ENCODE measurements at regions not wholly inside any gene's neighbourhood (a gene's known extent, or its start where the extent isn't known, plus 50 kb on each side); places are given as distances from the start of the nearest gene placed in this dataset.

DNA sequence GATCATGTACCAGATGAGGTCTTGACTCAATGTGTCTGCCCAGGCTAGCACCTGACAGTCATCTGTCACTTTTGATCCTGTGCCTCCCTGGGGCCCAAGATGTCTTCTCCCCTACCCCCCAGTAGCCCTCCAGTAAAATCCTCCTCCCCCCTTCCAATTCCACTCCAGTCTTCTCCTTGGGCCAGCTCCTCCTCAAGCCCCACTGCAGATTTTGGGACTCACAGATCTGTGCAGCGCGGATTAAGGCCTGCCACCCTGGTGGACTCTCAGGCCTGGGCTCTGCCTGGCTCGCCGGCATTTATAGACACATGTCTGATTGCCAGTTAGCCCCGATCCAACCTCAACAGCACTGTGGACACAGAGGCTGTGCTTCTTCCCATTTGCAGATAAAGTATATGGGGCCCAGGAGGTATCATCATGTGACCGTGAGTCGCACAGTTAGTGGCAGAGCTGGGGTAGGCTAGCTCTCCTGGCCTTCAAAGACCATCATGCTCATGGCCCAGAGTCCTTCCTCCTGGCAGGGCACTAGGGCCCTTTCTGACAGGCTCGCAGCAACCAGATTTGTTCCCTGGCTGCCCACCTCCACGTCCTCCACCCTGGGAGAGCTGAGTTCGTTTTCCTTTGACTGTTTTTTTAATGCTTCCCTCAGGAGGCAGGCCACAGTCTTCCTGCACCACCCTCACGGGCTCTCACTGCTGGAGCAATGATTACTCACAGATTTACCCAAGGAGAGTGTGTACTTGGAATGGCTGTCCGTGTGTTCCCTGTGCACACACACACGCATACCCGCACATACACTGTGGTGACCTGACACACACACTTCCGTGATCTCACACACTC is 98.3 kb upstream of the DIO3 start:
- DNase-seq = no peak

DNA sequence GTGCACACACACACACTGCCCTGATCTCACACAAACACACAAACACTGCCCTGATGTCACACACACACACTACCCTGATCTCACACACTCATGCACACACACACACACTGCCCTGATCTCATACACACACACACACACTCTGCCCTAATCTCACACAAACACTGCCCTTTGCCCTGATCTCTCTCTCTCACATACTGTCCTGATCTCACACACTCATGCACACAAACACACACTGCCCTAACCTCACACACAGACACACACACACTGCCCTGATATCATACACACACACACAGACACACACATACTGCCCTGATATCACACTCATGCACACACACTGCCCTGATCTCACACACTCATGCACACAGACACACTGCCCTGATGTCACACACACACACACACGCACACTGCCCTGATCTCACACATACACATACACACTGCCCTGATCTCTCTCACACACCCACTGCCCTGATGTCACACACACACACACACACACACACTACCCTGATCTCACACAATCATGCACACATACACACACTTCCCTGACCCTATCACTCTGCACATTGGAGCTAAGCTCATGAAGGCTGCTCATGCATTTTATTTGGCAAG is 97.6 kb upstream of the DIO3 start:
- no peak for DNase-seq

DNA sequence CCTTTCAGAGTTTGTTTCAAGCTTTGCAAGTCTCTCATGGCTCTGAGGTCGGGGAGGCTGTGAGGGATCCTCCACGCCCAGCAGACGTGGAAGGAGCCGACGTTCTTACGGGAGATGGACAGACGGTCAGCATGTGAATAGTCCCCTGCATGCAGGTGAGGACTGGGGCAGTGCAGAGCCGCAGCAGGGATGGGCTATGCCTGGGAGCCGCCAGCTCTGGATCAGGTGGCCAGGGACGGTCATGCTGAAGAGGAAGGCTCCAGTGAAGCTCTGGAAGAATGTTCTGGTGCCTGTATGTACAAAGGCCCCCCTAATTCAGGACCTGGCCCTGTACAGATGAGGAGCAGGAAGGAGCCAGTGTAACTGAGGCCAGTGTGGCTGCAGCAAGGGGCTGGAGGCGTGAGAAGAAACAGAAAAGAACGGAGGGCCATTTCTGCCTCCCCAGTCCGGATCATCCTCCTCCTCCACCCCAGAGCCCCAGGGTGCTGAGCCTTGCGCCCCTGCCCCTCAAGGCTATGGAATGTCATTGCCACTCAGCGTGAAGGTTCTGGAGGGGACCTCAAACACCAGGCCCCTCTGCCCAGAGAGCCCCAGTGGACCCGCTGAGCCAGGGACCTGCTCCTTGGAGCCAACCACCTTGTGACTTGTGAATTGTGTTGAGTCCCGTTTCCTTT is 96.8 kb upstream of the DIO3 start:
- DNase-seq = no peak

DNA sequence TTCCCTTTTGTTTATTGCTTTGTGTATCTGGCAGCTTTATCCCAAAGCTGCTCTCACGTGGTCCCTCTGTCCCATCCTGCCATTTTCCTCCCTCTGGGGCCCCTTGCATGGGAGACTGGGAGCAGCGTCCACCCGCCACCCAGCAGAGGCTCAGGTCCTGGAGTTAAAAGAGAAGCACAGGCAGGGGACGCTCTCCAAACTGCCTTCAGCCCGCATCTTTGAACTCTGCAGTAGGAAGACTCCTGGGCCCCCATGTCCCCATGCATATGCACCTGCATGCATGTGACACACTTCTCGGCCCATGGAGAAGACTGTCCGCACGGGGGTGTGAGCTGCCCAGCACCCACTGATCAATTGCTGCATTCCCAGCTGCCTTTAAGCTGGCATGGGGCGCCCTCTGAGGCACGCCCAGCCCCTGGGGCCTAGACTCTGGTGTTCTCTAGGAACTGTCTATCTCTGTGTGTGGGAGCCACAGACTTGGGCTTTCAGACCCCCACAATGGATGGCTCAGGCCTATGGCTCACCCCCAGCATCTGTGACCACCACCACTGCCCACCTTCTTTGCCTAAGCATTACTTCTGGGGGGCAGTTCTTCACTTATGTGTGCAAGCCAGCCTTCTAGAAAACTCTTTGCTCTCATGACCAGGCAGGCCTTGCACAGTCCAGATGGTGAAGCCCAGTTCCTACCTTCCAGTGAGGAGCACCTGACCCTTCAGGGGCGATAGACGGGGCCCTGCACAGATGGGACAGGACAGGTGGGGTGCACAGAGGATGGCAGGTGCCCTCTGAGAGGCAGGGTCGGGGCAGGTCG is 96.1 kb upstream of the DIO3 start:
- no peak for DNase-seq

DNA sequence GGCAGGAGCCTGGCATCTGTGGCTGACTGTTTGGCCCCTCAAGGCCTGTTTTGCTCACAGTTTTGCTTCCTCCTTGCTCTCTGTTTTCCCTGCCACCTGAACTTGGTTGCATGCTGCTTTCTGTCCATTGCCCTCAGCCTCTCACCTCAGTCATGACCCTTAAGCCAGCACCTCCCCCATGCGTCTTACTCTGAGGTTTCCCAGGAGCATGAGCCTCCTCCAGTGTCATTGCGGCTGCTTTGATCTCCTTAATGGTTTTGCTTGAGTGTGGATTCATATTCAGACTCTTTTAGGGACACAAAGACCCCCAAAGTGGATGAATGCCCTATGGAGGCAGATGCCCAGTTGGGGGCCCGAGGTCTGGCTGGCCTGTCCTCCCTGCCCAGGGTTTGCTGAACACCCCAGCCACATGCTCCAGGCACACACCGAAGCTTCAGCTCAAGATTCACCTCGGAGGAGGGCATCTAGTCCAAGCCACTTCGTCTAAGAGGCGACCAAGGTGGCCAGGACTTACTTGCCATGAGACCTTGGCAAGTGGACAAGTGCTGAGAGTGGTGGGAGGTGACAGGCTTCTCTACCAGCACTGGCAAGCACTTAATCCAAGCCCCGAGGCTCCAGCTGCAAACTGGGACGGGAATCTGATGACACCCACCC is 95.4 kb upstream of the DIO3 start:
- no peak for DNase-seq

DNA sequence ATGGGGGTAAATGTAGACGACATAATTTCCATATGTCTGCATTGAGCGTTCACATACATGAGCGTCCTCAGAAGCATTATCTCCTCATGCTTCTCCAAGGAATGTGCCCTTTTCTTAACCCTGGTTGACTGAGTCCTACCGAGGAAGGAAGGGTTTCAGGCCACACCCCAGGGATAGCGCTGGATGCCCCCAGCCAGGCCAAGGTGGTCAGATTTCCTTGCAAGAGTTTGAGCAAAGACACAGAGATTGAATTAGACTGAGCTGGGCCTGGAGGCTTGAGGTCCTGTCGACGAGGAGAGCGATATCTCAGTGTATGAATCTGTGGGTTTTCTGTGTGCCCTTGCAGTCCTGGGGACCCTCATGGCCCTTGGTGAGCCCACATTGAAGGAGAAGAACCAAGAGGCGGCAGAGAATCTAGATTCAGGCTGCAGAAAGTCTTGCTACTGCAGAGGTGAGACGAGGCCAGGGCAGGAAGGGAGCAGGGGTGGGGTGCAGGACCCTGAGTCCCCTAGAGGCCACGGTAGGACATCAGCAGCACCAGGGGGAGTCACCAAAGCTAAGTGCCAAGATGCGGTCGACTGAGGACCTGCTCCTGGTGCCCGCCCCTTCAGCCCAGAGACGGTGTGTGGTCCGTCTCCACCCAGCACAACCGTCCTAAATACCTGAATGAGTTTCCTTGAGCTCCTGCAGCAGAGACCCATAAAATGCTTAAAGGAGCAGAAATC is 94.7 kb upstream of the DIO3 start:
- no peak for DNase-seq

DNA sequence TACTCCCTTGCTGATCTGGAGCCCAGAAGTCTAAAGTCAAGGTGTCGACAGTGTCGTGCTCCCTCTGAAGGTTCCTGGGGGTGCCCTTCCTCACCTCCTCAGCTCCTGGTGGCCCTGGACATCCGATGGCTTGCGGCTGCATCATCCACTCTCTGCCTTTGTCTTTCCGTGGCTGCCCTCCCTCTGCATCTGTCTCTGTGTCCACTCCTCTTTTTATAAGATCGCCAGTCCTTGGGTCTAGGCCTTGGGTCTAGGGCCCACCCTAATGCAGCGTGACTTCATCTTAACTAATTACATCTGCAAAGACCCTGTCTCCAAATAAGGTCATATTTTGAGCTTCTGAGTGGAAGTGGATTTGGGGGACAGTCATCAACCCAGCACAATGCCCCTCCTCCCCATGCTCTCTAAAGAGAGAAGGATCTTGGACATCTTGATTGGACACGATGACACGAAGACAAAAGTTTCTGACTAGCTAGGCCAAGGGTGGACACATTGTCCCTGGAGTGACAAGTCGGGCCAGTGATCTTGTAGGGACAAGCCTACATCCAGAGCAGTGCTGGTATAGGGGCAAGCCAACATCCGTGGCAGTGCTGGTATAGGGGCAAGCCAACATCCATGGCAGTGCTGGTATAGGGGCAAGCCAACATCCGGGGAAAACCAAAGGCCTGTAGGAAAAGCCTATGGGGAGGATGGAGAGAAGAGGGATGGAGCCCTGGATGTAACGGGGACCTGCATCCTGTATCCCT is 93.9 kb upstream of the DIO3 start:
- no peak for DNase-seq

DNA sequence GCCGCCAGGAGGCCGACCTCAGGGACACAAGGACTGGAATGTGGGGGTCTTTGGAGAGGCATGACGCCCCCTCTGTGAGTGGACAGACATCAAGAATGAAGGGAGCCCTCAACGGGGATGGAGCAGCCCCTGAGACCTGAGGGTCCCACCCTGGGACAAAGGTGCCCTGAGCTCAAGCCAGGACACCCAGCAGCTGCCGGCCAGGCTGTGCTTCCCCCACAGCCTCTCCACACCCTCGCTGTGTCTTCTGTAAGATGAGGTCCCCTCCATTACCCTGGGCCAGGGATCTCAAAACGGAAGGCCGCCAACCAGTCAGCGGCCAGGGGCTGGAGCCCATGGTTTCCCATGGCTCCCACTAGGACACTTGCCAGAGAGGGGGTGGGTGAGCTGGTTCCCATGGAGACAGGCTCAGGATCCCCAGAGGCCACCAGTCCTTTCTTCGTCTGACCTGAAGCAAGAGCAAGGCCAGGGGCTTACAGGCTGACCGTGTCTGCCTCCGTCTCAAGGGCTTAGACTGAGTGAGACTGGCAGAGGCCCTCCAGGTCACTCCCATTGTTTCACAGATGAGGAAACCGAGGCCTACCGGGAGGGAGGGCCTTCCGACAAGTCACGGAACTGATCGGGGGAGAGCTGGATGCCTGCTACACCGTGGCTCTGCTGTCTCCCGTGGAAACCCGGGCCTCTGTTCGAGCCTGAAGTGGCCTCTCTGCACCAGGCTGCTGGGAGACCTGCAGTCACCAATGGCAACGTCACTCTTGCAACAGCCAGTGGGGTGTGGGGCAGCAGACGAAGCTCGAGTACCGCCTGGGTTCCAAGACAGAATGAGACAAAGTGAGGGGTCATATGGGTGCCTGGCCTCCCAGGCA is 91.7 kb upstream of the DIO3 start:
- no peak for DNase-seq

DNA sequence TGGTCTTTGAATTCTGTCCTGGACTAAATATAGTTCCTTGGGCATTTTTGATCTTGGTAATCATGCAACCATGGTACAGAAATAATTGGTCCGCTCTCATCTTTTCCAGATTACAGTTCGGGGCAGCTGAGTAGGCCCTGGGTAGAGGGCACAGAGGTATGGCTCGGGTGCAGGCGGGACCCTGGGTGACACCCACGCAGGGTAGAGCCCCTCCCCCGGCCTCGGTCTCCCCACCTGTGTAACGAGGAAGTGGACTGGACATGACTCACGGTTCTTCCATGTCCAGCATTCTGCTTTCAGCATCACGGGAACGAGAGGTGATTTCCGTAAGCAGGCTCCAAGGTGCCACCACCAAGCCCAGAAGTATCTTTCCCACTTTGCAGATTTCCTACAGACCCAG is 91.0 kb upstream of the DIO3 start:
- no peak for DNase-seq

DNA sequence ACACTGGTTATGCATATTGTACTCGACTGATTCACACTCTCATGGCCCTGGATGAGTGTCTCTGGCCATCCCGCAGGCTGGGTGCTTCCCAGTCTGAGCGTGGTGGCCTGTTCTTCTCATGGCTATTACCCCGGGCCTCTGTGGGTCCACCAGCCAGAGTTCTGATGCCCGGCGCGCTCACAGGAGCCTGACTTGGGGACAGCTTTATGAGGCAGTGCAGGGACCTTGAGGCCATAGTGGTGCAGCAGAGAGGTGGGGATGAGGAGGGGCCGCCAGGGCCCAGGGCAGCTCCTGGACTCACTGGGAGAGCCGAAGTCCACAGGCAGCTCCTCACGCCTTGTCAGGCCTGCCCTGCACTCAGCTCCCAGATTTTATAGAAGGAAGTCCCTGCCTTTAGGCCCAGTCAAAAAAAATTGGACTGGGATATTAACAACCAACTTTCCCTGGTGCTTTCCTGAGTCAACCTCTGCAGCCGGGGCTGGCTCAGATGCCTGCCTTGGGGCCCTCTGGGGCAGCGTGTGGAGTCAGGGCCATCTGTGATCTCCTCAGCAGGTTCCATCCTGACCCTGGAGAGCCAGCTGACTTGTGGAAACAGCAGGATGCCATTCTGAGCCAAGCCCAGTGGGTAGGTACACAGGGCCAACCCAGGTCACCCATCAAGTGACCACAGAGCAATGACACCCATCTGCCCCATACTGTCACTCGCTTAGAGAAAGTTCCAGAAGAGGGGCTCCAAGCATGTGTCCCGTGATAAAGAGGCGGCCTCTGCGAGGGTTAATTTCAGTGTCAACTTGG is 89.4 kb upstream of the DIO3 start:
- no peak for DNase-seq

DNA sequence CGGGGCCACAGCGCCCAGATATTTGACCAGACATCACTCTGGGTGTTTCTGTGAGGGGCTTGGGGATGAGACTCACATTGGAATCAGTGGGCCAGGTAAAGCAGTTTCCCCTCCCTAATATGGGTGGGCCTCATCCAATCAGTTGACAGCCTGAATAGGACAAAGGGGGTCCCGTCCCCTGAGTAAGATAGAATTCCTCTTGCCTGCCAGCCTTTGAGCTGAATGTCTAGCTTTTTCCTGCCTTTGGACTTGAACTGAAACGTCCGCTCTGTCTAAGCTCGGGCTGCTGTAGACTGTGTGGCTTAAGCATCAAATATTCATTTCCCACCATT is 88.8 kb upstream of the DIO3 start:
- DNase-seq = no peak

DNA sequence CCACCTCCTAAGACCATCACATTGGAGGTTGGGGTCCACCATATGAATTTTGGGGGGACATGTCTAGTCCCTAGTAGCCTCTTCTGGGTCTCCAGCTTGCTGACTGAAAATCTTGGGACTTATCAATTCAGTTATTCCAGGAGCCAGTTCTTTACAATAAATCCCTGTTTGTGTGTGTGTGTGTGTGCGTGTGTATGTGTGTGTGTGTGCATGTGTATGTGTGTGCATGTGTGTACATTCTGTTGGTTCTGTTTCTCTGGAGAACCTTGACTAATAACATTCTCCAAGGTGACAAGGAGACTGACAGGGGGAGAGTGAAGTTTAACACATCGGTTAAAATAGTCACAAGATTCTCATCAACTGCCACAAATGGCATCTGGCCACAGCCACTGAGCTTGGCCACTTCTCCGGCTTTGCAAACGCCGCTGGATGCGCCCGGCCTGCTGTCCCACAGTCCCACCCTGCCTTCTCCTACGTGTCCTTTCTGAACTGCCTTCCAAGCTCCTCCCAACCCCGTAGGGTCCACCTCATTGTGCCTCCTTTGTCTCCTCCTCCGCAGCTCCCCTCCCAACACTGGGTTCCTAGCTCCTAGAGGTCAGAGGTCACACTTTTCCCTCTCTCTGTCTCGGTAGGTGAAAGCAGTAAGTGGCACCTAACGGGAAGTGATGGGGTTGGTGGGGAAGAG is 88.1 kb upstream of the DIO3 start:
- DNase-seq = no peak

DNA sequence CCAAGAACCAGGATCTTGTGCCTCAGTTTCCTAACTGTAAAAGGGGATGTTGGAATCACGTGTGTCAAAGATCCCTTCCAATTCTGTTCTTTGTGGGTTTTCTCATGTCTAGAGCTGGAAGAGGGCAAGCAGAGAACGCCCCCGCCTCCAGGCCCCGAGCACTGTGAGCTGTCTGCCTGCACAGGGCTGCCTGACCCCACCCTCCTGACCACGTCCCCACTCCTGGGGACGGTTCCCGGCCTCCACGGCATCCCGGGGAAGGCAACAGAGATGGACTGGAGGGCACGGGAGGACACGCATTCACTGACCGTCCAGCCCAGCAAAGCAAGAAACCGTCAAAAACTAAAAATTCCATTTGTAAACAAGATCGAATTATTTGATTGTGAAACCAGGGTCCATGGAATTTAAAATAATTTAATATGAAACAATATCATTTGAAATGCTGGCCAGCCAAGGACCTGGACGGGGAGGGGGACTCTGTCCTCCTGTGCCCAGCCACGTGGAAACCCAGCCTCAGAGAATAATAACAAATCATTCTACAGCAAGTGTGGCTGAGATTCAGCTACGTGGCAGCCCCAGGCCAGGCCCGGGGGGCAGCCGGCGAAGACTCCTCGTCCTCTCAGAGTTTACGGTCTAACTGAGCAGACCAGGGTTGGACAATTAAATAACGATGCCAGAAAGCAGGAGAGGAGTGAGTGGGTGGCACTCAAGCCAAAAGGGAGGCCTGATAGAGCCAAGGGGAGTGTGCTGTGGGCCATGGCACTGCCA is 87.3 kb upstream of the DIO3 start:
- no peak for DNase-seq

DNA sequence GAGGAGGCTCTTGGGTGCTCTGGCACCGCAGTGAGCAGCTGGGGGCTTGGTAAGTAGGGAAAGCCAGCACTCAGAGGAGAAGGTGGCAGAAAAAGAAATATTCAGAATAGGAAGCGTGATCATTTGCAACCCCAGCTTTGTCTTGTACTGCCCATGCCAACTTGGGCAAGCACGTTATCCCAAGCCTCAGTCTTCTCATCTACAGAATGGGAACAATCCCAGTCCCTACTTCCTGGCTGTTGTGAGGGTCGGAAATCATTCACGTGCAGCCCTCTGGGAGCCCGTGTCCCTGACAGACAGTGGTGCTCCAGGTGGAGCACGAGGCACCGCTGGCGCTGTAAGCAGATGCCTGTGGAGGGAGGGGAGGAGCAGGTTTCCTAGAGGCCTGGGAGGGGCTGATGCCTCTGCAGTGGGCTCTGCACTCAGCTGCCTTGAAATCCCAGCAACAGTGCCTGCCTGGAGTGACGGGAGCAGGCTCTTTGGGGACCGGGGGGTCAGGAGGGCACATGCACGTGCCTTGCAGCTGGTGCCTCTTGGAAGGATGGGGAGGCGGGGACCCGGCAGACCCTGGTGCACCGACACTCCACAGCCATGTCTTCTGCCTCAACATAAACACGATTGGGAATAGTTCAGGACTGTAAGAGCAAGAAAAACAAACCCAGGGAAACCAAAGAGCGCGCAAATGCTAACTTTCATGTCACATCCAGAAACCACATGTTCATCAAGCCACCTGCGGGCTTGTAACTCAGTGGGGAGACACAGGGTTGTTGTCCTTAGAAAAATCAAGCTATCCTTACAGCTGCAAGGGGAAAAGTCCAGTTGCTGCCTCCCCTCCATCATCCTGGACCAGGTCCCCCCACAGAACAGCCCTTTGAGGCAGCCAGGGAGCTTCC is 86.5 kb upstream of the DIO3 start:
- no peak for DNase-seq

DNA sequence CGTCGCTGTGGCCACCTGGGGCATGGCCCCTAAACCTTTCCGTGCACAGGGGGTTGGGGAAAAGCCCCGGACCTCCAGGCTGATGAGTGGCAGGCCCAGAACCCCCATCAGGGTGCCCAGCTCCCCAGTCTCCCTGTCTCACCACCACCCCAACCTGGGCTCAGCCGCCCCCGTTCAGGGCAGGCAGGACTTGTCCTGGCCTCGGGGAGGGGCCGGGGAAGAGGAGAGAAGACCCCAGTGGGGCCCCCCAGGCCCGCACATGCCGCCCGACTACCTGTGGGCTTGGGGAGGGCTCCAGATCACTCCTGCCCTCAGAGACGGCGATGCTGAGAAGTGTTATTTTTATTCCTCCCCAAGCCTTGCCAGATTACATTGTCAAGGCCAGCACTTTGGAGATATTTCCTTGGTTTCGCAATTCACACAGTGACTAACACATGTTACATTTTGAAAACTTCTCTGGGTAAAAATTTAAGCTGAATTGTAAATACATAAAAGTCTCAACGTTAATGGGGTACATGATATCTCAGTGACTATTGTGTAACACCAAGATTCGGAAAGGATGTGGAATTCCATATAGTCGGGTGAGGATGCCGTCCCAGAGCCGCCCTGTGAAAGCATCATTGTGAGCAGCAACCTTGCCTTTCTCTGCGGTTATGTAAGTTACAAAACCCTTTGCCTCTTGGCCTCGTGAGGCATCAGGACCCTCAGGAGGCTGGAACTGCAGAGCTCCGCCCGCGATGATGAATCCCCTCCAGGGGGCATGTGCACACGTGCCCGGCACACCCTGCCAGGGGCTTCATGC is 85.6 kb upstream of the DIO3 start:
- no peak for DNase-seq

DNA sequence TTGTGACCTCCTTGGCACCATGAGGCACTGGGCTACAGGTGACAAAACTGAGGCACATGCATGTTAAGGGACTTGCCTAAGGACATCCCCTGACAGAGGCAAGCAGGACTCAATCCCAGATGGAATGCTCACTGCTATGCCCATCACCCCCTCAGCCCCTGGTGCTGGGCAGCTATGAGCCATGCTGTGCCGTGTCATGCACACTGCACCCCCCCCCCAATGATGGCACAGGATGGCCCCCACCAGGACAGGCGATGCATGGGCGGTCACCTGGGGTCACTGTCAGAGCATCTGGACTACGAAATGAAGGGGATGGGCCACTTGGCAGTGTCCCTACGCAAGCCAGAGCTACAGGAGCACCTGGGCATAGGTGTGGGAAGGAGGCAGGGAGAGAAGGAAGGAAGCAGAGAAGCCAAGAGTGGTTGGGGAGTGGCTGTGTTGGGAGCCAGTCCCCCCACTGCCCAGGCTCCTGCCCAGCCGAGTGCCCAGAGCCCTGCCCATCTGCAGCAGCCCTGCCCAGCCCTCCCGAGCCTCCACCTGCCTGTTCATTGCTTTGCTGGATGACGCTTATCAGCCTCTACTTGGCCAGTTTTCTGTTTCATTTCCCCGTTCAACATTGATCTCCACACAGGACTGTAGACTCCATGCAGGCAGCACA is 84.9 kb upstream of the DIO3 start:
- no peak for DNase-seq

Data from stimulated activated CD4-positive, alpha-beta T cell treated with anti-CD3 and anti-CD28 coated beads, Interleukin-4, amount 100 ng/mL, for 4 hours (primary cell).